GM21576 (cell line): ENCODE measurements at regions not wholly inside any gene's neighbourhood (a gene's known extent, or its start where the extent isn't known, plus 50 kb on each side); places are given as distances from the start of the nearest gene placed in this dataset.

Source experiments
- ATAC-seq: cut with Tn5 transposase; IDR thresholded peaks from one replicate; pipeline ENCODE4 v1.9.1; 2021; ENCODE audit warnings: mild to moderate bottlenecking, moderate library complexity; ENCODE audit not compliant: unreplicated experiment

- ATAC-seq, result no peak
Observed at GRCh38 chr2:128380061-128380889, 61.6 kb upstream of the HS6ST1 start.

GRCh38 chr2:128380961-128381938, 62.6 kb upstream of the HS6ST1 start:
- no peak for ATAC-seq

GRCh38 chr2:128384446-128384845, 65.8 kb upstream of the HS6ST1 start:
- ATAC-seq, result no peak

- no peak for ATAC-seq
Observed at GRCh38 chr2:128384956-128385355, 66.3 kb upstream of the HS6ST1 start.

- ATAC-seq, result no peak
Observed at GRCh38 chr2:128385365-128385764, 66.7 kb upstream of the HS6ST1 start.

- no peak for ATAC-seq
Observed at GRCh38 chr2:128386066-128386465, 67.4 kb upstream of the HS6ST1 start.

GRCh38 chr2:128388499-128388941, 69.9 kb upstream of the HS6ST1 start:
- ATAC-seq, result no peak

- no peak for ATAC-seq
Observed at GRCh38 chr2:128389388-128390086, 70.9 kb upstream of the HS6ST1 start.

GRCh38 chr2:128390256-128390990, 71.8 kb upstream of the HS6ST1 start:
- no peak for ATAC-seq

- ATAC-seq, result no peak
Observed at GRCh38 chr2:128390991-128391630, 72.4 kb upstream of the HS6ST1 start.

- no peak for ATAC-seq
Observed at GRCh38 chr2:128391679-128392078, 73.0 kb upstream of the HS6ST1 start.

- ATAC-seq, result no peak
Observed at GRCh38 chr2:128392207-128392606, 73.5 kb upstream of the HS6ST1 start.

GRCh38 chr2:128394007-128394730, 75.5 kb upstream of the HS6ST1 start:
- no peak for ATAC-seq

GRCh38 chr2:128395196-128395595, 76.5 kb upstream of the HS6ST1 start:
- ATAC-seq, result no peak

GRCh38 chr2:128395640-128396499, 77.2 kb upstream of the HS6ST1 start:
- ATAC-seq, result no peak

GRCh38 chr2:128396500-128396891, 77.8 kb upstream of the HS6ST1 start:
- no peak for ATAC-seq

- ATAC-seq, result no peak
Observed at GRCh38 chr2:128396946-128397345, 78.3 kb upstream of the HS6ST1 start.

- no peak for ATAC-seq
Observed at GRCh38 chr2:128399256-128399655, 80.6 kb upstream of the HS6ST1 start.
